H1 (cell line): ENCODE measurements at regions not wholly inside any gene's neighbourhood (a gene's known extent, or its start where the extent isn't known, plus 50 kb on each side); places are given as distances from the start of the nearest gene placed in this dataset.

Experiments used
- CTCF ChIA-PET: fragments of 300-600 bp; sonication (Branson Sonifier 250); formaldehyde crosslinking; loops from one replicate; lab custom pipeline; 2021; ENCODE audit not compliant: partially characterized antibody; lab: Charles Lee
- POLR2A ChIA-PET: fragments of 300-600 bp; sonication (Branson Sonifier 250); formaldehyde crosslinking; loops from one replicate; lab custom pipeline; 2021; ENCODE audit warnings: inconsistent platforms; ENCODE audit not compliant: partially characterized antibody; lab: Charles Lee
- DNase-seq, 2 experiments: peaks; one replicate each; pipeline versions ENCODE4 v3.0.0 to v3.0.0-alpha.2; 2010 to 2022; ENCODE audit warnings: low spot score in 2 of 2, low read depth in 1 of 2, mixed read lengths in 1 of 2
- FAIRE-seq: peaks from 2 replicates; lab custom pipeline; 2011; peaks lifted over from hg19 to GRCh38; lab: Jason Lieb, UNC
- H2AFZ ChIP-seq: 2 replicates; pipeline ENCODE4 v1.8.1; 2012; ENCODE audit warnings: low read length, inconsistent platforms
- H2AK5ac ChIP-seq: 2 replicates; pipeline ENCODE4 v1.6.1; 2013; ENCODE audit warnings: low read depth, low read length
- H2BK120ac ChIP-seq: replicated peaks from 2 replicates; pipeline ENCODE3; 2013; ENCODE audit warnings: low read depth, low read length, inconsistent platforms
- H2BK12ac ChIP-seq: 2 replicates; pipeline ENCODE4 v1.6.1; 2013; ENCODE audit warnings: low read depth, low read length
- H2BK15ac ChIP-seq: 2 replicates; pipeline ENCODE4 v1.6.1; 2013; ENCODE audit warnings: low read length
- H2BK20ac ChIP-seq: 2 replicates; pipeline ENCODE4 v1.6.1; 2013; ENCODE audit warnings: low read length
- H2BK5ac ChIP-seq: 2 replicates; pipeline ENCODE4 v1.6.1; 2013; ENCODE audit warnings: low read depth, low read length
- H3K14ac ChIP-seq: 2 replicates; pipeline ENCODE4 v1.6.1; 2013; ENCODE audit warnings: inconsistent platforms; ENCODE audit not compliant: insufficient read length
- H3K18ac ChIP-seq: 2 replicates; pipeline ENCODE4 v1.6.1; 2013; ENCODE audit warnings: low read length; ENCODE audit errors: extremely low read depth
- H3K23ac ChIP-seq: 2 replicates; pipeline ENCODE4 v1.6.1; 2013; ENCODE audit warnings: inconsistent platforms; ENCODE audit not compliant: insufficient read length
- H3K23me2 ChIP-seq: 2 replicates; pipeline ENCODE4 v1.6.1; 2013; ENCODE audit warnings: low read depth, low read length
- H3K27ac ChIP-seq: 2 replicates; pipeline ENCODE4 v1.6.1; 2011; ENCODE audit warnings: low read depth, low read length, inconsistent platforms
- H3K27me3 ChIP-seq, 4 experiments: replicated peaks in 1 of 4; 1 replicate in 1 of 4; 2 replicates in 3 of 4; pipeline versions ENCODE4 v1.6.1 to v1.8.1; 2011 to 2013; ENCODE audit warnings: low read length in 3 of 4, mild to moderate bottlenecking in 3 of 4, inconsistent platforms in 2 of 4, mixed read lengths in 2 of 4, moderate library complexity in 1 of 4; ENCODE audit not compliant: control insufficient read depth in 3 of 4, insufficient read depth in 3 of 4; ENCODE audit errors: extremely low read depth in 1 of 4
- H3K36me3 ChIP-seq, 4 experiments: 2 replicates each; pipeline versions ENCODE4 v1.6.1 to v1.8.1; 2011 to 2013; ENCODE audit warnings: mild to moderate bottlenecking in 4 of 4, low read length in 3 of 4, moderate library complexity in 2 of 4, control low read depth in 1 of 4, inconsistent platforms in 1 of 4; ENCODE audit not compliant: insufficient read depth in 4 of 4, control insufficient read depth in 2 of 4
- H3K4ac ChIP-seq: replicated peaks from 2 replicates; pipeline ENCODE3; 2013; ENCODE audit warnings: low read length, low read depth, mixed read lengths, inconsistent platforms; ENCODE audit not compliant: insufficient read length
- H3K4me1 ChIP-seq, 4 experiments: replicated peaks in 1 of 4; 1 replicate in 1 of 4; 2 replicates in 3 of 4; pipeline versions ENCODE4 v1.6.1 to v1.8.1; 2011 to 2013; ENCODE audit warnings: low read length in 3 of 4, inconsistent platforms in 2 of 4, mixed read lengths in 1 of 4; ENCODE audit not compliant: insufficient read depth in 4 of 4, control insufficient read depth in 3 of 4
- H3K4me2 ChIP-seq, 2 experiments: 2 replicates each; pipeline versions ENCODE4 v1.6.1 to v1.8.1; 2011 to 2013; ENCODE audit warnings: low read depth in 2 of 2, low read length in 2 of 2, control low read depth in 1 of 2, inconsistent platforms in 1 of 2, mild to moderate bottlenecking in 1 of 2; ENCODE audit not compliant: insufficient read depth in 1 of 2
- H3K4me3 ChIP-seq, 4 experiments: fragments of 200-600, 300-600 bp in 1 of 4; sonication (generic), shearing (Covaris generic), sonication (Bioruptor Twin) in 1 of 4; 2 replicates each; pipeline versions ENCODE4 v1.5.1 to v1.8.1; 2011 to 2016; ENCODE audit warnings: low read length in 4 of 4, low read depth in 3 of 4, control low read depth in 2 of 4, inconsistent platforms in 2 of 4, mild to moderate bottlenecking in 2 of 4, mixed read lengths in 1 of 4, moderate library complexity in 1 of 4; ENCODE audit not compliant: insufficient read depth in 2 of 4; ENCODE audit errors: extremely low read depth in 1 of 4
- H3K56ac ChIP-seq: replicated peaks from 2 replicates; pipeline ENCODE3; 2013; ENCODE audit warnings: low read depth, mild to moderate bottlenecking, mixed read lengths, low read length, inconsistent platforms; ENCODE audit not compliant: insufficient read length
- H3K79me1 ChIP-seq: 2 replicates; pipeline ENCODE4 v1.6.1; 2013; ENCODE audit warnings: low read depth, low read length, control low read depth
- H3K79me2 ChIP-seq, 2 experiments: 2 replicates each; pipeline versions ENCODE4 v1.6.1 to v1.8.1; 2012 to 2013; ENCODE audit warnings: low read length in 2 of 2, mild to moderate bottlenecking in 2 of 2, inconsistent platforms in 1 of 2; ENCODE audit not compliant: insufficient read depth in 2 of 2, control insufficient read depth in 1 of 2
- H3K9ac ChIP-seq, 4 experiments: replicated peaks in 1 of 4; 1 replicate in 1 of 4; 2 replicates in 3 of 4; pipeline versions ENCODE4 v1.6.1 to v1.8.1; 2011 to 2013; ENCODE audit warnings: low read depth in 3 of 4, low read length in 3 of 4, control low read depth in 2 of 4, mild to moderate bottlenecking in 2 of 4, moderate library complexity in 2 of 4, inconsistent platforms in 1 of 4; ENCODE audit errors: extremely low read depth in 1 of 4
- H3K9me3 ChIP-seq, 2 experiments: 2 replicates each; pipeline versions ENCODE4 v1.6.1 to v1.8.1; 2012 to 2013; ENCODE audit warnings: mild to moderate bottlenecking in 2 of 2, moderate library complexity in 2 of 2, control low read depth in 1 of 2, inconsistent platforms in 1 of 2, low read depth in 1 of 2, low read length in 1 of 2, mixed read lengths in 1 of 2; ENCODE audit not compliant: insufficient read depth in 2 of 2
- H4K20me1 ChIP-seq, 2 experiments: replicated peaks in 1 of 2; 2 replicates each; pipeline versions ENCODE3 to v1.8.1; 2011 to 2013; ENCODE audit warnings: inconsistent platforms in 2 of 2, low read length in 2 of 2, mild to moderate bottlenecking in 1 of 2; ENCODE audit not compliant: insufficient read depth in 2 of 2, control insufficient read depth in 1 of 2
- H4K5ac ChIP-seq: 2 replicates; pipeline ENCODE4 v1.6.1; 2013; ENCODE audit warnings: low read length, low read depth, mixed read lengths, inconsistent platforms; ENCODE audit not compliant: insufficient read length
- H4K8ac ChIP-seq: 2 replicates; pipeline ENCODE4 v1.8.0; 2013; ENCODE audit warnings: mild to moderate bottlenecking, moderate library complexity, low read length, inconsistent platforms; ENCODE audit not compliant: insufficient read depth; ENCODE audit errors: extremely low read depth
- H4K91ac ChIP-seq: replicated peaks from 2 replicates; pipeline ENCODE3; 2013; ENCODE audit warnings: low read length, mixed read lengths, inconsistent platforms; ENCODE audit not compliant: insufficient read length
- KDM5A ChIP-seq: fragments of 200-600 bp; IDR thresholded peaks from 2 replicates; pipeline ENCODE4 v1.7.1; 2012; ENCODE audit warnings: mild to moderate bottlenecking, low read length, inconsistent platforms, mixed read lengths
- RBBP5 ChIP-seq: IDR thresholded peaks from 2 replicates; pipeline ENCODE4 v1.7.1; 2012; ENCODE audit warnings: low read depth, mild to moderate bottlenecking, inconsistent platforms, low read length, moderate library complexity, borderline replicate concordance
- WGBS, 2 experiments: shearing (Covaris generic) in 1 of 2; methylation state at CpG; one replicate each; pipeline versions ENCODE4 v1.1.6 to v1.1.7; 2013 to 2015; ENCODE audit warnings: low lambda C conversion rate in 2 of 2, mixed read lengths in 2 of 2, inconsistent platforms in 1 of 2, low coverage in 1 of 2, missing lambda C conversion rate in 1 of 2; ENCODE audit not compliant: insufficient replicate concordance in 2 of 2, insufficient coverage in 1 of 2, insufficient read length in 1 of 2; ENCODE audit errors: extremely low coverage in 1 of 2, missing lambda C conversion rate in 1 of 2; 5-methylcytosine and 5-hydroxymethylcytosine counted together
- TF ChIP-seq, protein P1 (sequence below): IDR thresholded peaks from 2 replicates; pipeline ENCODE4 v1.6.1; 2012; ENCODE audit warnings: inconsistent platforms

DNA sequence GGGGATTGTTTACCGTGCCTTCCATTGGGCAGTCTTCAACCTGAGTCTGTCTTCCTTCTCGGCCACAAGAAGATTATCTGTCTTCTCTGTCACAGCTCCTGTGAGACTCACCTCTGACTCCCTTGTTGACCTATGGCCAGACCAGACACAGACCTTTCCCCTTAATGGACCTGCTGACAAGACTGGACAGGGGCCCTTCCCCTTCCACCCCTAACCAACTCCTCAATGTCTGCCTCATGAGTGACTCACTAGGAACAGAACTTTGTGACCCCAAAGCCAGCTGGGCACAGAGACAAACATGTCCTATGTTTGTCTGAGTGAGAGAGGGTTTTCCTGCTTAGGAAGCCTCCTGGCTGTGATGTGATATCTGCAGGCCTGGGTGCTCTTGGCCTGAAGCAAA, 405.0 kb downstream of the BRD1 start:
- Histone ChIP-seq H4K5ac (no peak overlapping the region), H3K4me2 (no peak overlapping the region), H2AFZ (no peak overlapping the region), H2BK120ac (no peak overlapping the region), H3K79me1 (no peaks in the 10 kb centered on the region; the same call in 1 of the 2 replicates), H3K23ac (no peak overlapping the region), H3K18ac (no peak overlapping the region), H3K27me3 (no peaks in the 10 kb centered on the region), H4K91ac (no peak overlapping the region), H4K8ac (no peak overlapping the region), H3K14ac (no peak overlapping the region), H3K4me3 (no peak overlapping the region), H4K20me1 (peaks cover 0 to 2% of the 10 kb centered on the region in 2 experiments), H3K9ac (no peak overlapping the region), H2BK5ac (no peak overlapping the region), H3K9me3 (no peaks in the 10 kb centered on the region), H2AK5ac (no peak overlapping the region; the same call in 1 of the 2 replicates), H3K4ac (no peak overlapping the region), H3K36me3 (no peaks in the 10 kb centered on the region), H3K27ac (no peak overlapping the region), H2BK15ac (no peak overlapping the region), H2BK12ac (no peak overlapping the region), H3K4me1 (no peaks in the 10 kb centered on the region; a peak in 2 of 7 replicates), H2BK20ac (no peak overlapping the region), H3K23me2 (0 out of 2 replicates have a peak, but pooled peaks cover 3% of the 10 kb centered on the region), H3K56ac (no peak overlapping the region), H3K79me2 (no peaks in the 10 kb centered on the region)
- WGBS, 2 experiments = 97% methylated on average over 2 of the region's 2 CpGs; no CpG with 5 or more reads in 1 of the 2 experiments
- DNase-seq (no peak), FAIRE-seq (no peak)
- POLR2A ChIA-PET = no interaction called here
- CTCF ChIA-PET = interaction anchor here (0.9 to 1.4 kb wide), 2 partner anchors 9 to 10 kb away, joined by 3 read pairs; no protein-coding TSS in a partner anchor
- TF ChIP-seq, protein P1, sequence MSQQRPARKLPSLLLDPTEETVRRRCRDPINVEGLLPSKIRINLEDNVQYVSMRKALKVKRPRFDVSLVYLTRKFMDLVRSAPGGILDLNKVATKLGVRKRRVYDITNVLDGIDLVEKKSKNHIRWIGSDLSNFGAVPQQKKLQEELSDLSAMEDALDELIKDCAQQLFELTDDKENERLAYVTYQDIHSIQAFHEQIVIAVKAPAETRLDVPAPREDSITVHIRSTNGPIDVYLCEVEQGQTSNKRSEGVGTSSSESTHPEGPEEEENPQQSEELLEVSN = no peak
- no peak for TF ChIP-seq KDM5A
- no peak for TF ChIP-seq RBBP5
